PC-9 (cell line): ENCODE measurements at regions not wholly inside any gene's neighbourhood (a gene's known extent, or its start where the extent isn't known, plus 50 kb on each side); places are given as distances from the start of the nearest gene placed in this dataset.

Experiments used
- CTCF ChIP-seq: fragments of 200-600 bp; sonication (generic); conservative IDR thresholded peaks from 2 replicates; pipeline ENCODE4 v1.6.1; 2017; ENCODE audit warnings: mixed run types, antibody characterized with exemption, mild to moderate bottlenecking, moderate library complexity
- EZH2 ChIP-seq: fragments of 200-600 bp; sonication (generic); IDR thresholded peaks from 2 replicates; pipeline ENCODE4 v1.8.0; 2017; ENCODE audit warnings: antibody characterized with exemption, low read depth

- TF ChIP-seq CTCF (no peak), EZH2 (no peak)
Measured at GRCh38 chr3:99475229-99475628, 163.2 kb upstream of the COL8A1 start.
